ENCODE measurements at regions not wholly inside any gene's neighbourhood (a gene's known extent, or its start where the extent isn't known, plus 50 kb on each side); places are given as distances from the start of the nearest gene placed in this dataset.

GRCh38 chr18:1252936-1253335 lies 348.3 kb downstream of the ADCYAP1 start:
- intact Hi-C loops (cut with DNase I), result no loop called here
- Histone ChIP-seq H3K4me1 (no peaks in the 10 kb centered on the region), H3K27me3 (no peaks in the 10 kb centered on the region), H3K36me3 (no peaks in the 10 kb centered on the region), H3K27ac (no peak overlapping the region), H3K9me3 (no peaks in the 10 kb centered on the region), H3K4me3 (no peak overlapping the region)
- WGBS, 2 donors, result 17 to 21% methylated on average over 1 of the region's 1 CpG
- TF ChIP-seq POLR2A (IDR thresholded peaks at IDR 0.05) (no peak), CTCF (IDR thresholded peaks at IDR 0.05) (no peak)
- DNase-seq, result no peak

- 29 to 38% methylated on average over 3 of the region's 3 CpGs for WGBS, 2 donors
- Histone ChIP-seq H3K9me3 (no peaks in the 10 kb centered on the region), H3K27ac (no peak overlapping the region), H3K4me3 (no peak overlapping the region), H3K27me3 (no peaks in the 10 kb centered on the region), H3K4me1 (no peaks in the 10 kb centered on the region), H3K36me3 (no peaks in the 10 kb centered on the region)
- TF ChIP-seq CTCF (IDR thresholded peaks at IDR 0.05) (no peak), POLR2A (IDR thresholded peaks at IDR 0.05) (no peak)
- no peak for DNase-seq
- intact Hi-C loops (cut with DNase I), result no loop called here
These were observed 349.2 kb downstream of the ADCYAP1 start for GRCh38 chr18:1253827-1254226.

- 88 to 89% methylated on average over 3 of the region's 3 CpGs for WGBS, 2 donors
- H3K27me3 ChIP-seq, result no peaks in the 10 kb centered on the region
- intact Hi-C loops (cut with DNase I), result no loop called here
- no peaks in the 10 kb centered on the region for H3K4me1 ChIP-seq
- no peak overlapping the region for H3K4me3 ChIP-seq
- no peak overlapping the region for H3K27ac ChIP-seq
- no peak for TF ChIP-seq POLR2A (IDR thresholded peaks at IDR 0.05)
- no peak for TF ChIP-seq CTCF (IDR thresholded peaks at IDR 0.05)
- H3K36me3 ChIP-seq, result no peaks in the 10 kb centered on the region
- no peak for DNase-seq
- H3K9me3 ChIP-seq, result peaks cover 0 to 3% (median 0%) of the 10 kb centered on the region in 3 donors
These were observed 356.4 kb downstream of the ADCYAP1 start for GRCh38 chr18:1261054-1261453.

- 47 to 70% methylated on average over 2 of the region's 2 CpGs for WGBS, 2 donors
- no peaks in the 10 kb centered on the region for H3K36me3 ChIP-seq
- no peaks in the 10 kb centered on the region for H3K9me3 ChIP-seq
- no peak for DNase-seq
- intact Hi-C loops (cut with DNase I), result no loop called here
- TF ChIP-seq CTCF (IDR thresholded peaks at IDR 0.05), result no peak
- TF ChIP-seq POLR2A (IDR thresholded peaks at IDR 0.05), result no peak
- H3K4me3 ChIP-seq, result no peak overlapping the region
- H3K27me3 ChIP-seq, result no peaks in the 10 kb centered on the region
- no peak overlapping the region for H3K27ac ChIP-seq
- no peaks in the 10 kb centered on the region for H3K4me1 ChIP-seq
These were observed 362.4 kb downstream of the ADCYAP1 start for GRCh38 chr18:1267021-1267420.

GRCh38 chr18:1270081-1270480 lies 365.4 kb downstream of the ADCYAP1 start:
- Histone ChIP-seq H3K4me1 (no peaks in the 10 kb centered on the region), H3K9me3 (no peaks in the 10 kb centered on the region), H3K4me3 (no peak overlapping the region), H3K27me3 (no peaks in the 10 kb centered on the region), H3K27ac (no peak overlapping the region), H3K36me3 (no peaks in the 10 kb centered on the region)
- no peak for DNase-seq
- TF ChIP-seq CTCF (IDR thresholded peaks at IDR 0.05) (no peak), POLR2A (IDR thresholded peaks at IDR 0.05) (no peak)
- intact Hi-C loops (cut with DNase I), result no loop called here
- 43 to 44% methylated on average over 2 of the region's 2 CpGs for WGBS, 2 donors

All from esophagus squamous epithelium (tissue), 5 donors.